Lower leg skin (tissue), 4 donors: ENCODE measurements at regions not wholly inside any gene's neighbourhood (a gene's known extent, or its start where the extent isn't known, plus 50 kb on each side); places are given as distances from the start of the nearest gene placed in this dataset.

Source experiments
- DNase-seq, 2 donors: peaks; one replicate each; pipeline ENCODE4 v3.0.0-alpha.2; 2019; ENCODE audit warnings: low spot score in 2 of 2
- H3K4me3 ChIP-seq: fragments of 200-600 bp; sonication (generic); 2 replicates; pipeline ENCODE4 v1.5.1; 2017; ENCODE audit warnings: mild to moderate bottlenecking, low read depth; ENCODE audit not compliant: poor library complexity, severe bottlenecking
- CTCF ChIP-seq, 3 donors: fragments of 450-650 bp; IDR thresholded peaks; one replicate each; pipeline ENCODE4 v1.5.1; 2016; ENCODE audit warnings: antibody characterized with exemption in 3 of 3, mild to moderate bottlenecking in 3 of 3, moderate library complexity in 2 of 3
- POLR2A ChIP-seq, 2 donors: fragments of 450-650 bp; IDR thresholded peaks; one replicate each; pipeline ENCODE4 v1.6.1; 2016 to 2017; ENCODE audit warnings: antibody characterized with exemption in 2 of 2, mild to moderate bottlenecking in 1 of 2, moderate library complexity in 1 of 2
- WGBS, 2 donors: methylation state at CpG; one replicate each; pipeline ENCODE4 v1.1.5; 2018; 5-methylcytosine and 5-hydroxymethylcytosine counted together
- intact Hi-C: fragments of 100-400 bp; cut with DNase I; formaldehyde crosslinking; loops from one replicate; pipeline ENCODE4 v1.15.0; 2023; ENCODE audit warnings: low total_unique reads

- no peak for DNase-seq
- intact Hi-C loops: no loop called here
- TF ChIP-seq POLR2A (IDR thresholded peaks at IDR 0.05) (no peak), CTCF (IDR thresholded peaks at IDR 0.05) (no peak)
- WGBS, 2 donors: 74 to 82% methylated on average over 4 of the region's 4 CpGs
- no peak overlapping the region for H3K4me3 ChIP-seq
These were observed 727.9 kb upstream of the LINC00305 start for GRCh38 chr18:64876833-64877232.

GRCh38 chr18:64872710-64873458 lies 724.0 kb upstream of the LINC00305 start:
- no peak overlapping the region for H3K4me3 ChIP-seq
- no peak for DNase-seq
- no peak for TF ChIP-seq CTCF (IDR thresholded peaks at IDR 0.05)
- TF ChIP-seq POLR2A (IDR thresholded peaks at IDR 0.05): no peak
- WGBS, 2 donors: 91 to 94% methylated on average over 3 of the region's 3 CpGs
- intact Hi-C loops: no loop called here

- TF ChIP-seq CTCF (IDR thresholded peaks at IDR 0.05): no peak
- TF ChIP-seq POLR2A (IDR thresholded peaks at IDR 0.05): no peak
- intact Hi-C loops: no loop called here
- no peak overlapping the region for H3K4me3 ChIP-seq
- 94 to 95% methylated on average over 1 of the region's 1 CpG for WGBS, 2 donors
- no peak for DNase-seq
These were observed 705.2 kb upstream of the LINC00305 start for GRCh38 chr18:64854112-64854511.

- H3K4me3 ChIP-seq: no peak overlapping the region
- intact Hi-C loops: no loop called here
- DNase-seq: no peak
- WGBS, 2 donors: 57 to 58% methylated on average over 5 of the region's 5 CpGs
- no peak for TF ChIP-seq POLR2A (IDR thresholded peaks at IDR 0.05)
- TF ChIP-seq CTCF (IDR thresholded peaks at IDR 0.05): no peak
These were observed 703.4 kb upstream of the LINC00305 start for GRCh38 chr18:64852281-64852680.

- H3K4me3 ChIP-seq: no peak overlapping the region
- TF ChIP-seq CTCF (IDR thresholded peaks at IDR 0.05): no peak
- TF ChIP-seq POLR2A (IDR thresholded peaks at IDR 0.05): no peak
- WGBS, 2 donors: 57 to 63% methylated on average over 6 of the region's 6 CpGs
- intact Hi-C loops: no loop called here
- no peak for DNase-seq
These were observed 702.8 kb upstream of the LINC00305 start for GRCh38 chr18:64851726-64852125.

GRCh38 chr18:64850791-64851190 lies 701.9 kb upstream of the LINC00305 start:
- WGBS, 2 donors: 35 to 40% methylated on average over 1 of the region's 1 CpG
- DNase-seq: no peak
- no peak overlapping the region for H3K4me3 ChIP-seq
- intact Hi-C loops: no loop called here
- no peak for TF ChIP-seq POLR2A (IDR thresholded peaks at IDR 0.05)
- TF ChIP-seq CTCF (IDR thresholded peaks at IDR 0.05): no peak
